ENCODE measurements at regions not wholly inside any gene's neighbourhood (a gene's known extent, or its start where the extent isn't known, plus 50 kb on each side); places are given as distances from the start of the nearest gene placed in this dataset.

GRCh38 chr6:8269094-8269493 lies 166.3 kb downstream of the SLC35B3 start:
- H3K4me1 Mint-ChIP-seq = no peaks in the 10 kb centered on the region
- peaks cover 11% of the 10 kb centered on the region for H3K27me3 Mint-ChIP-seq
- DNase-seq (no peak), ATAC-seq (no peak)
- no peaks in the 10 kb centered on the region for H3K36me3 Mint-ChIP-seq (ENCODE audit: low read depth)
- H3K9me3 ChIP-seq (ENCODE audit: control insufficient read depth, low read length, poor library complexity, severe bottlenecking) = no peaks in the 10 kb centered on the region
- no peak overlapping the region for H3K4me3 Mint-ChIP-seq
- no peak overlapping the region for H3K27ac Mint-ChIP-seq

DNA sequence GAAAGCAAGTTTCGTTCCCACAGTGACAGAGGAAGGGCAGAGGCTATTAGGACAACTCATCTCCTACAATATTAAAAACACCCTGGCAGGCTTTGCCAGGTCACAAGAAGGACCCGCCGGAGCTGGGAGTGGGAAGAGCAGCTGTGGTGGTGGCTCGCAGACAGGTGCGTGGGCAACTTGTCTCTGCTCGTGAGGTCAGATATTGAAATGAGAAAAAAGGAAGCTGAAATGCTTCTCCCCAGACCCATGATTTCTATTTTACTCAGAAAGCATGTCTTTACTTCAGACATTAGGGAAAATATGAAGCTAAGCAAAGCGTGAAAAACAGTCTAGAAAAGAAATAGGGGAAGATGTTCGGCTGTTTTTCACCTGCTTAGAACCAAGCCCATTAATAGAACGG lies 166.3 kb upstream of the EEF1E1 start:
- H3K9me3 ChIP-seq (ENCODE audit: control insufficient read depth, low read length, poor library complexity, severe bottlenecking) = no peaks in the 10 kb centered on the region
- no peaks in the 10 kb centered on the region for H3K4me1 Mint-ChIP-seq
- peaks cover 15% of the 10 kb centered on the region for H3K27me3 Mint-ChIP-seq
- no peak overlapping the region for H3K27ac Mint-ChIP-seq
- ATAC-seq (no peak), DNase-seq (no peak)
- no peak overlapping the region for H3K4me3 Mint-ChIP-seq
- no peaks in the 10 kb centered on the region for H3K36me3 Mint-ChIP-seq (ENCODE audit: low read depth)

DNA sequence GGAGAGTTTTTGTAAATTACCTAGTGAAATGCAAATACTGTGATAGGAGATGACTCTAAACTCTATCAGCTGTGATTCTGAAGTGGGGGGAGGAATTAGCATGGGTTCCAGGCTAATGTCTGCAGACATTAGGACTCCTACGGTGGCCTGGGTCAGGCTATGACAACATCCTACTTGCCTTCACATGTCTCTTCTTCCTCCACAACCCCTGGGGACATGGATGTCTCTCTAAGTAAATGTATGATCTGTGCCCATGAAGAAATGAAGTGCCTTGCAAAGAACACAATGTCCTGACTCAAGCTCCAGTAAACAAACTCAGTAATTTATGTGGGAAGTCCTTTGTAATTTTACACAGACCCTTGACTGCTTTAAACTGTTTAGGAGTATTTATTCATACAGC lies 165.8 kb upstream of the EEF1E1 start:
- H3K9me3 ChIP-seq (ENCODE audit: control insufficient read depth, low read length, poor library complexity, severe bottlenecking) = no peaks in the 10 kb centered on the region
- Mint-ChIP-seq H3K36me3 (ENCODE audit: low read depth) (no peaks in the 10 kb centered on the region), H3K27ac (no peak overlapping the region), H3K4me1 (no peaks in the 10 kb centered on the region), H3K27me3 (peaks cover 15% of the 10 kb centered on the region), H3K4me3 (no peak overlapping the region)
- ATAC-seq (no peak), DNase-seq (no peak)

- no peaks in the 10 kb centered on the region for H3K4me1 Mint-ChIP-seq
- DNase-seq = no peak
- no peaks in the 10 kb centered on the region for H3K36me3 Mint-ChIP-seq (ENCODE audit: low read depth)
- H3K27ac Mint-ChIP-seq = no peak overlapping the region
- no peaks in the 10 kb centered on the region for H3K9me3 ChIP-seq (ENCODE audit: control insufficient read depth, low read length, poor library complexity, severe bottlenecking)
- no peak overlapping the region for H3K4me3 Mint-ChIP-seq
- no peak for ATAC-seq
- H3K27me3 Mint-ChIP-seq = peaks cover 10% of the 10 kb centered on the region
Observed at GRCh38 chr6:8260610-8261009, 158.3 kb upstream of the EEF1E1 start.

DNA sequence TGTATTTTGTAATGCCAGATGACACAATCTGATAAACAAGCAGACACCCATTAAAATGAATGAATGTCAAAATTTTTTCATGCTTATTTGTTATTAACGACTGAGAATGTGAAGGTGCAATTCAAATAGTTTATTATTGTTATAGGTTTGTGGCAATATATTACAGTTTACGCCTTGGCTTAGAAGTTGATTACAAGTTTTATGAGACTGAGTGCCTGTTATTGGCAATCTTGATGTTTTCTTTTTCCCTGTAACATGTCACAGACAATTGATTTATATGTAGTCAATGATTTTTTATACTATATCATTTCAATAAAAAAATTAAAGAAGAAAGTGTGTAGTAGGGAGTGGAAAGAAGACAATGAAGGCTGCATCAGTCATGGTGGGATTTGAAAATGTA lies 144.1 kb upstream of the EEF1E1 start:
- Mint-ChIP-seq H3K27me3 (peaks cover 40% of the 10 kb centered on the region), H3K27ac (no peak overlapping the region), H3K36me3 (ENCODE audit: low read depth) (no peaks in the 10 kb centered on the region), H3K4me1 (no peaks in the 10 kb centered on the region), H3K4me3 (no peak overlapping the region)
- ATAC-seq = no peak
- no peak for DNase-seq
- no peaks in the 10 kb centered on the region for H3K9me3 ChIP-seq (ENCODE audit: control insufficient read depth, low read length, poor library complexity, severe bottlenecking)

DNA sequence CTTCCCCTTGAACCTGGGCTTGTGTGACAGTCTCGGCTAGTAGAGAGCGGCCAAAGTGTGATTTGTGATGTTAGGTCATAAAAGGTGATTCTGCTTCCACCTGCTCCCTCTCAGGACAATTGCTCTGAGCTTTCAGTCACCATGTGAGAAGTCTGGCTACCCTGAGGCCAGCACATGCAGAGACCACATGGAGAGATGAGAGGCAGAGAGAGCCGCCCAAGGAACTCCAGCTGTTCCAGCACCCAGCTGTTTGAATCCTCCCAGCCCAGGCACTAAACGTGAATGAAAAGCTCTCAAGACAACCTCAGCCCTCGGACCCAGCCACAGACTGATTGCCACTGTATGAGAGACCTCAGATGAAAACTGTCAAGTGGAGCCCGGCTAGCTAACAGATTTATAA lies 143.4 kb upstream of the EEF1E1 start:
- no peaks in the 10 kb centered on the region for H3K36me3 Mint-ChIP-seq (ENCODE audit: low read depth)
- H3K9me3 ChIP-seq (ENCODE audit: control insufficient read depth, low read length, poor library complexity, severe bottlenecking) = no peaks in the 10 kb centered on the region
- H3K4me1 Mint-ChIP-seq = no peaks in the 10 kb centered on the region
- ATAC-seq (no peak), DNase-seq (no peak)
- no peak overlapping the region for H3K4me3 Mint-ChIP-seq
- H3K27me3 Mint-ChIP-seq = peaks cover 40% of the 10 kb centered on the region
- no peak overlapping the region for H3K27ac Mint-ChIP-seq

DNA sequence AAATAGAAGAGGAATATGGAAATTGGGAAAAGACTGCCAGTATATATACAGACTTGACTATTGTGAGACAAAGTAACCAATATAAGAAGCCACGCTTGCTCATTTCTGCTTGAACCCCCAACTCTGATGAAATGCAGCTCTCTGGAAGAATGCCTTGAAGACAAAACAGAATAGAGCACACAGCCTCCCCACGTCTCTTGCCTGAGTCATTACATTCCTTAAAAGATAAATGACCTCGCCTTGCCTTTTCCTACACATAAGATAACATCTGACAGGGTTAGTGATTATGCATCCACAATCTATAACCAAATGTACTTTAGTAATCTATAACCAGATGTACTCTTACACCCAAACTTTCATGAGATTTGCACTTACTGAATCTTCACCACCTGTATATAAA lies 141.1 kb upstream of the EEF1E1 start:
- no peak overlapping the region for H3K4me3 Mint-ChIP-seq
- H3K36me3 Mint-ChIP-seq (ENCODE audit: low read depth) = no peaks in the 10 kb centered on the region
- H3K9me3 ChIP-seq (ENCODE audit: control insufficient read depth, low read length, poor library complexity, severe bottlenecking) = no peaks in the 10 kb centered on the region
- H3K27me3 Mint-ChIP-seq = peaks cover 47% of the 10 kb centered on the region
- no peaks in the 10 kb centered on the region for H3K4me1 Mint-ChIP-seq
- ATAC-seq = no peak
- no peak overlapping the region for H3K27ac Mint-ChIP-seq
- DNase-seq = no peak

DNA sequence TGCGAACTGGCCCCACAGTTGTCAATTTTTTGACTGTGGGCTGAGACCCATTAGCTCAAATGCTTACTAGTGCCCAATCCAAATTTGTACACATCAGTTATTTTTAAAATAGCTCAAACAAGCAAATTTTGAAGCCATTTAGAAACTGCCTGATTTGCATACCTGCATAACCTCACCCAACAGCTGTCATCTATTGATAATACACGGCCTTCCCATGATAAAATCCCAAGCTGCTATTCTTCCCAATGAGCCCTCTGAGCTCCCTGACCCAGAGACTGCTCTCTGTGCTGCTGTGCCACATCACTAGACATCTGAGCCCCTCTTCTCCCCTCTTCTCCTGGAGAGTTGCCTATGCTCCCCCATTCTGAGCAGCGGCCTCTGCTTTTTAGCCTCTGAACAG lies 140.5 kb upstream of the EEF1E1 start:
- Mint-ChIP-seq H3K4me3 (no peak overlapping the region), H3K4me1 (no peaks in the 10 kb centered on the region), H3K27ac (no peak overlapping the region), H3K27me3 (peaks cover 53% of the 10 kb centered on the region), H3K36me3 (ENCODE audit: low read depth) (no peaks in the 10 kb centered on the region)
- ATAC-seq = no peak
- no peaks in the 10 kb centered on the region for H3K9me3 ChIP-seq (ENCODE audit: control insufficient read depth, low read length, poor library complexity, severe bottlenecking)
- DNase-seq = no peak

DNA sequence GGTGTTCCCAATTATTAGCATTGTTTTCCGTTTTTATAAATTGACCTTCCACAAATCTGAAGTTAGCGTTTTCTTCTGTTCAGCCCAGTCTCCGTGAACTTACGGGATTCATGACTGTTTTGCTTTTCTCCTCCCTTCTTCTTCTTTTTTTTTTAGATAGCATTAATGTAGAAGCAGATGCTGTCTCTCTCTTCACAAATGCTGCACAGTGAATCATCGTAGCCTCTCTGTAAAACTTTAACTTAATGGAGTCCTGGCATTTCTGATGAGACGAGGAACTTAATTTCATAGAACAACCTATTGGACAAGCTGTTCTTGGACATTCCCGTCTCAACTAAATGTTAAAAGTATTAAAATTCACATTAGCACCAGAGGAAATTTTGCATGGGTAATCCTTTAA lies 138.0 kb upstream of the EEF1E1 start:
- no peak for DNase-seq
- no peaks in the 10 kb centered on the region for H3K9me3 ChIP-seq (ENCODE audit: control insufficient read depth, low read length, poor library complexity, severe bottlenecking)
- peaks cover 43% of the 10 kb centered on the region for H3K27me3 Mint-ChIP-seq
- no peaks in the 10 kb centered on the region for H3K36me3 Mint-ChIP-seq (ENCODE audit: low read depth)
- no peak overlapping the region for H3K27ac Mint-ChIP-seq
- no peaks in the 10 kb centered on the region for H3K4me1 Mint-ChIP-seq
- no peak for ATAC-seq
- no peak overlapping the region for H3K4me3 Mint-ChIP-seq

DNA sequence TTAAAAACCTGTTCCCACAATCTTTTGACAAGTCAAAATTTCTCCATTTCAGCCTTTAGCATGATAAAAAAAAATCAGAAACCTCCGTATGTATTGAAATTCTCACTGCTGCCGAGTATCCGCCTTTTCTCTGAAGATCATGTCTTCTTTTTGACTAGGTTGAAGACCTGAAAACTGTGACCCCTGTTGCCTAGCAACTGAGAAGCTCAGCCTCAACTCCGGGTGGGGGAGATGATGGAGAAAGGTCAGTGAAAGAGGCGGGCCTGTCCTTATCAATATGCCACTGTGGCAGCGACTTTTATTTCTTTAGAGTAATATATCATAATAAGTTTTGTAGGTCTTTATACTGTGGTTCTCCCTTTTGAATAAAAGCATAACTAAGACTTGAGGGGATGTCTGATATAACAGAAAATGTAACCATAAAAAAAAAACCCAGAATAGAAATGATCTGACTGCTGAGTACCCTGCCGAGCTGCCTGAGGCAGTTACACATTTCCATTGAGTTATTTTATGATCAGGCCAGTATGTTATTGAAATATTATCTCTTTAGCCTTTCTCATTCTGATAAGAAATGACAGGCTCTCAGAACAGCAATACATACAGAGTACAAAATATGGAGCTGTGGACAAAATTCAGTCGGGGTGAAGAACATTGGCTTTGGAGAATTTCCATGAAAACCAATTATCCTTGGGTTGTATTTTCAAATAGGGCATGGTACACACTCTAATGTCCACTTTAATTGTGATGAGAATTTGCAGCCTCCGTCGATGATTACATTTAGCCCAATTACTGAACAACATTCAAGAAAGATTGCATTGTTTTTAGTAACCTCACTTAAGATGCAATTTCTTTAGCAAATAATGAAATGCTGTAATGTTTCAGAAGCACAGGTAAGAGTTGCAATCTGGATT lies 136.7 kb upstream of the EEF1E1 start:
- DNase-seq (no peak), ATAC-seq (no peak)
- H3K27me3 Mint-ChIP-seq = peaks cover 49% of the 10 kb centered on the region
- H3K27ac Mint-ChIP-seq = no peak overlapping the region
- H3K4me1 Mint-ChIP-seq = no peaks in the 10 kb centered on the region
- H3K9me3 ChIP-seq (ENCODE audit: control insufficient read depth, low read length, poor library complexity, severe bottlenecking) = no peaks in the 10 kb centered on the region
- no peak overlapping the region for H3K4me3 Mint-ChIP-seq
- no peaks in the 10 kb centered on the region for H3K36me3 Mint-ChIP-seq (ENCODE audit: low read depth)

GRCh38 chr6:8237668-8238067 lies 135.3 kb upstream of the EEF1E1 start:
- no peaks in the 10 kb centered on the region for H3K9me3 ChIP-seq (ENCODE audit: control insufficient read depth, low read length, poor library complexity, severe bottlenecking)
- no peak overlapping the region for H3K27ac Mint-ChIP-seq
- no peak overlapping the region for H3K4me3 Mint-ChIP-seq
- H3K36me3 Mint-ChIP-seq (ENCODE audit: low read depth) = no peaks in the 10 kb centered on the region
- no peak for ATAC-seq
- no peaks in the 10 kb centered on the region for H3K4me1 Mint-ChIP-seq
- H3K27me3 Mint-ChIP-seq = peaks cover 40% of the 10 kb centered on the region
- no peak for DNase-seq

DNA sequence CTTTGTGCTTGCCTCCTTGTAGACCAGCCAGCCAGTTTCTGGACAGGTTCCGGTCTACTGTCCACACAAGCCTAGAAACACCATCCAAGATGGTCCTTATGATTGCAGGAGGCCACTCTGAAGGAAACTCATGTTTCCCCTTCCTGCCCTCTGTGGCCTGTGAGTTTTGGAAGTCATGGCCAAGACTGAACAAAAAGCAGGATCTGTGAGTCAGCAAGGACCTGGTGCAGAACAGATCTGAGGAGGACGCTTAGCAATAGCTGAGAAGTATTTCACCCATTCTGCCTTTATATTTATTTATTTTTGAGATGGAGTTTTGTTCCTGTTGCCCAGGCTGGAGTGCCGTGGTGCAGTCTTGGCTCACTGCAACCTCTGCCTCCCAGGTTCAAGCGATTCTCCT lies 134.6 kb upstream of the EEF1E1 start:
- no peak overlapping the region for H3K27ac Mint-ChIP-seq
- H3K4me3 Mint-ChIP-seq = no peak overlapping the region
- DNase-seq (no peak), ATAC-seq (no peak)
- H3K9me3 ChIP-seq (ENCODE audit: control insufficient read depth, low read length, poor library complexity, severe bottlenecking) = no peaks in the 10 kb centered on the region
- no peaks in the 10 kb centered on the region for H3K36me3 Mint-ChIP-seq (ENCODE audit: low read depth)
- H3K27me3 Mint-ChIP-seq = peaks cover 34% of the 10 kb centered on the region
- no peaks in the 10 kb centered on the region for H3K4me1 Mint-ChIP-seq

DNA sequence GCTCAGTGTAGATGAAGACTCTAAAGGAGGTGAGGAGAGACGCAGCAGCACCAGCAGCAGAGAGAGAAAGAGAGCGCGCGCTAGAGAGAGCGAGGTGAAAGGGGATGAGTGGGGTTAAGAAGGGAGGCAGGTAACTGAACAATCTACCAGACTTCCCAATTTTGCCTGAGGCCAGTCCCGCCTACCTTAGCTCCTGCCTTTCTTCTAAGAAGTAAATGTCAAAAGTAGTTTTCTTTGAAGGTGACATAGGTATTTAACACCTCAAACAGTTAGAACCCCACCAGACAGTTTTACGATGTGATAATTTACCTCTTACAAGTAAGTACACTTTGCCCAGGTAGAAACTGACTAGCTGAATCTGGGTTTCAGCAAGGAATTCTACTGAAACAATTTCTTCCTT lies 132.0 kb upstream of the EEF1E1 start:
- no peak for ATAC-seq
- Mint-ChIP-seq H3K27me3 (peaks cover 27% of the 10 kb centered on the region), H3K36me3 (ENCODE audit: low read depth) (no peaks in the 10 kb centered on the region), H3K4me3 (no peak overlapping the region), H3K27ac (no peak overlapping the region), H3K4me1 (no peaks in the 10 kb centered on the region)
- no peaks in the 10 kb centered on the region for H3K9me3 ChIP-seq (ENCODE audit: control insufficient read depth, low read length, poor library complexity, severe bottlenecking)
- DNase-seq = no peak

- peaks cover 24% of the 10 kb centered on the region for H3K27me3 Mint-ChIP-seq
- no peak for DNase-seq
- no peaks in the 10 kb centered on the region for H3K4me1 Mint-ChIP-seq
- no peak for ATAC-seq
- H3K36me3 Mint-ChIP-seq (ENCODE audit: low read depth) = no peaks in the 10 kb centered on the region
- no peaks in the 10 kb centered on the region for H3K9me3 ChIP-seq (ENCODE audit: control insufficient read depth, low read length, poor library complexity, severe bottlenecking)
- H3K27ac Mint-ChIP-seq = no peak overlapping the region
- no peak overlapping the region for H3K4me3 Mint-ChIP-seq
Observed at GRCh38 chr6:8231956-8232355, 129.6 kb upstream of the EEF1E1 start.
